ENCODE measurements at regions not wholly inside any gene's neighbourhood (a gene's known extent, or its start where the extent isn't known, plus 50 kb on each side); places are given as distances from the start of the nearest gene placed in this dataset.
"Not testable (repeated sequence)": the region's sequence is repeated elsewhere in the genome, so short reads cannot be mapped to it uniquely, and the experiment has no call there.

DNA sequence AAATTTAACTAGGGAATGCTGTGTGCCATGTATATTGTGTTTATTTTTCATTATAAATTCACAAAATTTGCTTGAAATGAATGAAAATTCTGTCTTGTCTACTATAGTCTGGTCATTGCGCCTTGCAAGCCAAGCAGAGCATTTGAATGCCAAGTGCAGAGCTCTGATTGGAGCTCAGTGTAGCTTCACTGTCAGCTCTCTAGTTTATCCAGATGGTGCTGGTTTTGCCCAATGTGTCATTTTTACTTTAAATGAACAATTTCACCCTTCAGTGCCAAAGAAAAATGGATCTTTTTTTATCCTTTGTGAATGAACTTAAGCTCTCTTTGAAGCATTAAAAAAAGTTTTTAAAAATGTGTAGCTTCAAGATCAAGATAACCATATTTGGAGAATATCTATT is 225.6 kb upstream of the CACNA2D1 start:
- Histone ChIP-seq H3K27me3 (ENCODE audit: insufficient read depth, insufficient read length) (no peaks in the 10 kb centered on the region), H3K9me3 (ENCODE audit: insufficient read depth, low read length) (no peaks in the 10 kb centered on the region), H3K4me1 (ENCODE audit: insufficient read depth, insufficient read length) (no peaks in the 10 kb centered on the region), H3K4me3 (ENCODE audit: insufficient read length, low read depth) (no peak overlapping the region), H3K9ac (ENCODE audit: insufficient read length, low read depth) (no peak overlapping the region), H3K36me3 (ENCODE audit: insufficient read depth, insufficient read length, low read length) (no peaks in the 10 kb centered on the region)
- no peak for DNase-seq (ENCODE audit: low read depth, low spot score)
- TF ChIP-seq ZNF274 (IDR thresholded peaks at IDR 0.05; ENCODE audit: low read depth, low read length), result no peak
- no peak for TF ChIP-seq YY1 (IDR thresholded peaks at IDR 0.05; ENCODE audit: insufficient read depth, insufficient read length)
- TF ChIP-seq SUZ12 (IDR thresholded peaks at IDR 0.05; ENCODE audit: extremely low read depth, insufficient read depth, insufficient read length), result no peak

DNA sequence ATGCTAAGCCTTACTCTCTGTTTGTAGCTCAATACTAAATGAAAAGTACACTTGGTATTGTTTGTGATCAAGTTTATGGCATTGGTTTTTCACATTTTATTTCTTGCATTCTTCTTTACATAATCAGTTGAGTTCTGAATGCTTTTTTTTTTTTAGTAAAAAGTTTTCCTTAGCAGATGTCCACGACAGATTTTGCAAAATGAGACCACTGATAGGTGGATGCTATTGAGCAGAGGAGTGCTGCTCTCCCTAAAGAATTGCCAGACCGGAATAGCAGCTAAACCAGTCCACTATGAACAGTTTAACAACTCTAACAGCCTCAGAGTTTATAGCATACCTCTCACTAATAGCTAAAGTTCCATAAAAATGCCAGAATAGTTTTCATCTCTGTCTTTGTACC is 225.1 kb upstream of the CACNA2D1 start:
- TF ChIP-seq SUZ12 (IDR thresholded peaks at IDR 0.05; ENCODE audit: extremely low read depth, insufficient read depth, insufficient read length), result no peak
- no peak for TF ChIP-seq ZNF274 (IDR thresholded peaks at IDR 0.05; ENCODE audit: low read depth, low read length)
- Histone ChIP-seq H3K9me3 (ENCODE audit: insufficient read depth, low read length) (no peaks in the 10 kb centered on the region), H3K4me1 (ENCODE audit: insufficient read depth, insufficient read length) (no peaks in the 10 kb centered on the region), H3K27me3 (ENCODE audit: insufficient read depth, insufficient read length) (no peaks in the 10 kb centered on the region), H3K36me3 (ENCODE audit: insufficient read depth, insufficient read length, low read length) (no peaks in the 10 kb centered on the region), H3K4me3 (ENCODE audit: insufficient read length, low read depth) (no peak overlapping the region), H3K9ac (ENCODE audit: insufficient read length, low read depth) (no peak overlapping the region)
- DNase-seq (ENCODE audit: low read depth, low spot score), result no peak

GRCh38 chr7:82665966-82666507 is 222.5 kb upstream of the CACNA2D1 start:
- Histone ChIP-seq H3K9ac (ENCODE audit: insufficient read length, low read depth) (no peak overlapping the region), H3K4me1 (ENCODE audit: insufficient read depth, insufficient read length) (no peaks in the 10 kb centered on the region), H3K4me3 (ENCODE audit: insufficient read length, low read depth) (no peak overlapping the region), H3K9me3 (ENCODE audit: insufficient read depth, low read length) (no peaks in the 10 kb centered on the region), H3K36me3 (ENCODE audit: insufficient read depth, insufficient read length, low read length) (no peaks in the 10 kb centered on the region), H3K27me3 (ENCODE audit: insufficient read depth, insufficient read length) (no peaks in the 10 kb centered on the region)
- DNase-seq (ENCODE audit: low read depth, low spot score), result no peak
- TF ChIP-seq YY1 (IDR thresholded peaks at IDR 0.05; ENCODE audit: insufficient read depth, insufficient read length) (no peak), SUZ12 (IDR thresholded peaks at IDR 0.05; ENCODE audit: extremely low read depth, insufficient read depth, insufficient read length) (no peak), ZNF274 (IDR thresholded peaks at IDR 0.05; ENCODE audit: low read depth, low read length) (no peak)

GRCh38 chr7:82655965-82656364 is 212.4 kb upstream of the CACNA2D1 start:
- Histone ChIP-seq H3K9me3 (ENCODE audit: insufficient read depth, low read length) (no peaks in the 10 kb centered on the region), H3K27me3 (ENCODE audit: insufficient read depth, insufficient read length) (no peaks in the 10 kb centered on the region), H3K9ac (ENCODE audit: insufficient read length, low read depth) (no peak overlapping the region), H3K4me1 (ENCODE audit: insufficient read depth, insufficient read length) (no peaks in the 10 kb centered on the region), H3K36me3 (ENCODE audit: insufficient read depth, insufficient read length, low read length) (no peaks in the 10 kb centered on the region), H3K4me3 (ENCODE audit: insufficient read length, low read depth) (no peak overlapping the region)
- TF ChIP-seq SUZ12 (IDR thresholded peaks at IDR 0.05; ENCODE audit: extremely low read depth, insufficient read depth, insufficient read length) (no peak), ZNF274 (IDR thresholded peaks at IDR 0.05; ENCODE audit: low read depth, low read length) (no peak)
- no peak for DNase-seq (ENCODE audit: low read depth, low spot score)

DNA sequence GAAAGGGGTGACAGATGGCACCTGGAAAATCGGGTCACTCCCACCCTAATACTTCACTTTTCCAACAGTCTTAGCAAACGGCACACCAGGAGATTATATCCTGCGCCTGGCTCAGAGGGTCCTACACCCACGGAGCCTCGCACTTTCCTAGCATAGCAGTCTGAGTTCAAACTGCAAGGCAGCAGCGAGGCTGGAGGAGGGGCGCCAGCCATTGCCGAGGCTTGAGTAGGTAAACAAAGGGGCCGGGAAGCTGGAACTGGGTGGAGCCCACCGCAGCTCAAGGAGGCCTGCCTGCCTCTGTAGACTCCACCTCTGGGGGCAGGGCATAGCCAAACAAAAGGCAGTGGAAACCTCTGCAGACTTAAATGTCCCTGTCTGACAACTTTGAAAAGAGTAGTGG is 206.5 kb upstream of the CACNA2D1 start:
- H3K9ac ChIP-seq (ENCODE audit: insufficient read length, low read depth); DNase-seq (ENCODE audit: low read depth, low spot score): not testable (repeated sequence)
- H3K9me3 ChIP-seq (ENCODE audit: insufficient read depth, low read length), result peaks cover 10% of the 10 kb centered on the region; the same call in 1 of the 2 replicates

DNA sequence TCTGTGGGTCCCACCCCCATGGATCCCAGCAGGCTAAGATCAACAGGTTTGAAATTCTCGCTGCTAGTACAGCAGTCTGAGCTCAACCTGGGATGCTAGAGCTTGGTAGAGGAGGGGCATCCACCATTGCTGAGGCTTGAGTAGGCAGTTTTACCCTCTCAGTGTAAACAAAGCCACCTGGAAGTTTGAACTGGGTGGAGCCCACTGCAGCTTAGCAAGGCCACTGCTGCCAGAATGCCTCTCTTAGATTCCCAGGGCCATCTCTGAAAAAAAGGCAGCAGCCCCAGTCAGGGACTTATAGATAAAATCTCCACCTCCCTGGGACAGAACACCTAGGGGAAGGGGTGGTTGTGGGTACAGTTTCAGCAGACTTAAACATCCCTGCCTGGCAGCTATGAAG is 190.0 kb upstream of the CACNA2D1 start:
- H3K9ac ChIP-seq (ENCODE audit: insufficient read length, low read depth), result no peak overlapping the region
- peaks cover 6% of the 10 kb centered on the region; the same call in 1 of the 2 replicates for H3K9me3 ChIP-seq (ENCODE audit: insufficient read depth, low read length)
- H3K4me1 ChIP-seq (ENCODE audit: insufficient read depth, insufficient read length), result no peaks in the 10 kb centered on the region
- H3K27me3 ChIP-seq (ENCODE audit: insufficient read depth, insufficient read length), result no peaks in the 10 kb centered on the region
- no peak overlapping the region for H3K4me3 ChIP-seq (ENCODE audit: insufficient read length, low read depth)
- H3K36me3 ChIP-seq (ENCODE audit: insufficient read depth, insufficient read length, low read length), result no peaks in the 10 kb centered on the region
- no peak for DNase-seq (ENCODE audit: low read depth, low spot score)
- TF ChIP-seq YY1 (IDR thresholded peaks at IDR 0.05; ENCODE audit: insufficient read depth, insufficient read length) (no peak), ZNF274 (IDR thresholded peaks at IDR 0.05; ENCODE audit: low read depth, low read length) (no peak), SUZ12 (IDR thresholded peaks at IDR 0.05; ENCODE audit: extremely low read depth, insufficient read depth, insufficient read length) (no peak)

More for the DNA sequence above, 206.5 kb upstream of the CACNA2D1 start:
- not testable (repeated sequence) for H3K27me3 ChIP-seq (ENCODE audit: insufficient read depth, insufficient read length); H3K36me3 ChIP-seq (ENCODE audit: insufficient read depth, insufficient read length, low read length); H3K4me3 ChIP-seq (ENCODE audit: insufficient read length, low read depth); H3K4me1 ChIP-seq (ENCODE audit: insufficient read depth, insufficient read length)

DNA sequence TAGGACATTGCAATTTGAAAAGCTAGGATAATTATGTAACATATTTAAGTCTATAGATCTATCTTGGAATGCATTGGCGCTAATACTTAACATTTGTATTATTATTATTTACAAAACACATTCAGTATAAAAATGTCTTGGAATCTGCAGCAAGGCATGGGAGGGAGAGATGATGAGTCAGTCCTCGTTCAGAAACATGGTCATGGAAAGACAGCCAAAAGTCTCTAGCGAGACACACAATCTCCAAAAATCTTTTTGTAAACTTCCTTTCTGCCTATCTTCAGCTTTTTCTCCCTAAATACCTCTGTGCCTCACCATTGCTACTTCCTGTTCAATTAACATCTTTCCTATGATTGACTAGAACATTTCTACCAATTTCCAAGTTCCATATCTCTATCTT is 188.4 kb upstream of the CACNA2D1 start:
- H3K9me3 ChIP-seq (ENCODE audit: insufficient read depth, low read length), result no peaks in the 10 kb centered on the region
- no peak overlapping the region for H3K4me3 ChIP-seq (ENCODE audit: insufficient read length, low read depth)
- no peak for DNase-seq (ENCODE audit: low read depth, low spot score)
- no peaks in the 10 kb centered on the region for H3K36me3 ChIP-seq (ENCODE audit: insufficient read depth, insufficient read length, low read length)
- TF ChIP-seq ZNF274 (IDR thresholded peaks at IDR 0.05; ENCODE audit: low read depth, low read length), result no peak
- TF ChIP-seq SUZ12 (IDR thresholded peaks at IDR 0.05; ENCODE audit: extremely low read depth, insufficient read depth, insufficient read length), result no peak
- no peak for TF ChIP-seq YY1 (IDR thresholded peaks at IDR 0.05; ENCODE audit: insufficient read depth, insufficient read length)
- H3K9ac ChIP-seq (ENCODE audit: insufficient read length, low read depth), result no peak overlapping the region
- H3K4me1 ChIP-seq (ENCODE audit: insufficient read depth, insufficient read length), result no peaks in the 10 kb centered on the region
- H3K27me3 ChIP-seq (ENCODE audit: insufficient read depth, insufficient read length), result no peaks in the 10 kb centered on the region

GRCh38 chr7:82629583-82629982 is 186.0 kb upstream of the CACNA2D1 start:
- H3K27me3 ChIP-seq (ENCODE audit: insufficient read depth, insufficient read length), result no peaks in the 10 kb centered on the region
- H3K4me3 ChIP-seq (ENCODE audit: insufficient read length, low read depth), result no peak overlapping the region
- TF ChIP-seq ZNF274 (IDR thresholded peaks at IDR 0.05; ENCODE audit: low read depth, low read length), result no peak
- TF ChIP-seq SUZ12 (IDR thresholded peaks at IDR 0.05; ENCODE audit: extremely low read depth, insufficient read depth, insufficient read length), result no peak
- no peak for TF ChIP-seq YY1 (IDR thresholded peaks at IDR 0.05; ENCODE audit: insufficient read depth, insufficient read length)
- DNase-seq (ENCODE audit: low read depth, low spot score), result no peak
- no peaks in the 10 kb centered on the region for H3K9me3 ChIP-seq (ENCODE audit: insufficient read depth, low read length)
- no peaks in the 10 kb centered on the region for H3K36me3 ChIP-seq (ENCODE audit: insufficient read depth, insufficient read length, low read length)
- H3K4me1 ChIP-seq (ENCODE audit: insufficient read depth, insufficient read length), result no peaks in the 10 kb centered on the region
- H3K9ac ChIP-seq (ENCODE audit: insufficient read length, low read depth), result no peak overlapping the region

Measured in NT2/D1 (cell line).